Activated gamma-delta T cell treated with Interleukin-2 at 50 U/mL for 16 hours (primary cell): ENCODE measurements at regions not wholly inside any gene's neighbourhood (a gene's known extent, or its start where the extent isn't known, plus 50 kb on each side); places are given as distances from the start of the nearest gene placed in this dataset.
"Not testable (repeated sequence)": the region's sequence is repeated elsewhere in the genome, so short reads cannot be mapped to it uniquely, and the experiment has no call there.

ENCODE experiments used
- DNase-seq: peaks from one replicate; pipeline ENCODE4 v3.0.0-alpha.2; 2020

DNA sequence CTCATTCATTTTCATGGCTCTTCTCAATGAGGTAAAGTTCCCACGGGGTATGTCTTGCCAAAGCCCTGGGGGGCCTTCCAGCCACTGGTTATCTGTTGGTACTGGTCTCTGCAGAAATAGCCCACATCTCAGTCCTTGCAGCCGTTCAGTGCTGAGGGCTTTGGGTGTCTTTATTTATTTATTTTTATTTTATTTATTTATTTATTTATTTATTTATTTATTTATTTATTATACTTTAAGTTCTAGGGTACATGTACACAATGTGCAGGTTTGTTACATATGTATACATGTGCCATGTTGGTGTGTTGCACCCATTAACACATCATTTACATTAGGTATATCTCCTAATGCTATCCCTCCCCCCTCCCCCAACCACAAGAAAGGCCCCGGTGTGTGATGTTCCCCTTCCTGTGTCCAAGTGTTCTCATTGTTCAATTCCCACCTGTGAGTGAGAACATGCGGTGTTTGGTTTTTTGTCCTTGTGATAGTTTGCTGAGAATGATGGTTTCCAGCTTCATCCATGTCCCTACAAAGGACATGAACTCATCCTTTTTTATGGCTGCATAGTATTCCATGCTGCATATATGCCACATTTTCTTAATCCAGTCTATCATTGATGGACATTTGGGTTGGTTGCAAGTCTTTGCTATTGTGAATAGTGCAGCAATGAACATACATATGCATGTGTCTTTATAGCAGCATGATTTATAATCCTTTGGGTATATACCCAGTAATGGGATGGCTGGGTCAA is 308.1 kb upstream of the B3GAT1 start:
- DNase-seq, result not testable (repeated sequence)

DNA sequence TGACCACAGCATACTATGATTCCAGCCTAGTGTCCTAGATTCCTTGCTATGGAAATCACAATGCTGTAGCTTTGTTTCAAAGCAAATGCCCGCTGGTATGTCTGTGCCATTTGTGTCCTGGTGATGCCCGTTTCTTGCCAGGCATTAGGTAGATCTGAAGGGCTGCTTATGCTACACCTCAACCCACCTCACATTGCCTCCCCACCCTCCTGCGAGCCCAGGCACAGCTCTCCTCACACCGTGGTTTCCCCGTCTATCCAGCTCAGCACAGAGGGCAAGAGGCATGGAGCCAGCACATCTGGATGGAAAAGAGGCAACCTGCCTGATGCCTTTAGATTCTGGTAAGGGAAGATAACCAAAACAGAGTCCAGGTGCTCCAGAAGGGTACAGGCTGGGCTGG is 307.4 kb upstream of the B3GAT1 start:
- no peak for DNase-seq

DNA sequence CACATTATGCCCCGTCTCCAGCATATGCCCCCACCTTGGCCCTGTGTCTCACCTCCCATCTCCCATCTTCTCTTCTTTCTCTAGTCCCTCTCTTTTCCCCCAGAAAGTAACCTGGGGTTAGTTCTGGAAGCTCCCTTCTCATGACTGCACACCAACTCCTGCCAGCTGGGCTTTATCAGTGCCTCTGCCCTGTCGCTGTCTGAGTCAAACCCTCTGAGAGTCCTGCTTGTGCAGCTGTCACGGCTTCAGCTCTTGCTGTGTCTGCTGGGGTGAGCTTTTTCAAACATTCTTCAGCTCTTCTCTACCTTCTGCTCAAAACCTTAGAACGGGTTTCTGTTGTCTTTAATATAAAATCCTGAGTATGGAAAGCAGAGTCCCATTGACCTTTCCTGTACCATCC is 304.5 kb upstream of the B3GAT1 start:
- DNase-seq, result no peak

DNA sequence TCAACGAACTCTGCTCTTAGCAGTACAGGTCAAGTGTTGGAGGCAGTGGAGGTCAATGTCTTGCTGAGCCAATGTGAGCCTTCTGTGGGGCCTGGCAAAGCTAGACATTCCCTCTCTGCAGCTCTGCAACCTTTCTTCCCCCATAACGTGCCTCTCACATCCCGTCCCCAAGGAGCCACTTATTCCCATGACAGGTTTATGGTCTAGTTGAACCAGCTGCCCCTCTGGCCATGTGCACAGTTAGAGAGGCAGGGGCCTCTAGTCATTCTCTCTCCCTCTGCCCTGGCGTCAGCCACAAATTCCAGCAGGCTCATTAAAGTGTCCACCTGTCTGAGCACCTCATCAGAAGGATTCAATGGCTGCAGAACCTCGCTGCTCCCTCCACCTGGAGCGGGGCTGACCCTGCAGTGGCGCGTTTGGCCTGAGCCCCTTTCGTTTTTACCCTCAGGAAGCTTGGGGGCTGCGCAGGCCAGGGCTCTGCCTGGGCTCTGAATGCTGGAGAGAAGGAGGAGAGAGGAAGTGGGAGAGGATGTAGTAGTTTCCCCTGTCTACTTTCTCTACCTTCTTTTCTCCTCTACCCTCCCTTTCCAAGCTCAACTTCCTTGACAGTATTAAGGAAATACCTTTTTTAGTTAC is 302.1 kb upstream of the B3GAT1 start:
- no peak for DNase-seq

DNA sequence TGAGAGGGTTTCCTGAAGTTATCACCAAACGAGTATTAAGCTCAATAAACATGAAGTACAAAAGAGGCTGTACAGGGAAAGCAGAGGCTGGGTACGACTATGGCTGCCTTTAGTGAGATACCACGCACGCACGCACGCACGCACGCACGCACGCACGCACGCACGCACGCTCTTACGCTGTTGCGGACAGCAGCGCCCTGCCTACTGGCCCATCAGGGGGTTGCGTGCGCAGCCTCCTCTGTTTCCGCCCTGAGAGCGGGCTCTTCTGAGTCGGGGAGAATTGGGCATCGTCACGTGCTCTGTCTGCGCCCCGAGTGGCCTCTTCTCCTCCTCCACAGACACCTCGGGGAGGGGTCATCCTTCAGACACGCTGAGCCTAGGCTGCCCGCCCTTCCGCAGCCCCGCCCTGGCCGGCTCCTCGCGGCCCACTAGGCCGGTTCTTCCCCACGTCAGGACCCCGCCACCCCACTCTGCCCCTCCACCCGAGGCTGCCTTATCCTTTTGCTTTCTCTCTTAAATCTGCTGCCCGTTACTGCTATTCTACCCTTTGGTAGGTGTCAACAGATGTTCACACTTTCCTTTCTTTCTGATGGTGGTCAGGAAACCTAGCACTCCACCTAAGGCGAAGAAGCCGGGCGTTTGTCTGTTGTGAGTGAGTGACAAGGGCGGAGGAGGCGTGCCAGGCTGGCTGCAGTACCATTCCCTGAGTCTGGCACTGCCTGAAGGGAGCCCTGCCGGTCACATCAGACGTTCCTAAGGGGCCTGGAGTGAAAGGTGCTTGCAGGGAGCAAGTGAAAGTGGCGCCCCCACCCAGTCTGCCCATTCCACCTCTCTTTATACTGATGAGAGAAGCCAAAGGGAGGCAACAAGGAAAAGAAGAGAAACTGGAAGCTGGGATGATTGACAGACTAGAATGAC is 300.4 kb upstream of the B3GAT1 start:
- no peak for DNase-seq

DNA sequence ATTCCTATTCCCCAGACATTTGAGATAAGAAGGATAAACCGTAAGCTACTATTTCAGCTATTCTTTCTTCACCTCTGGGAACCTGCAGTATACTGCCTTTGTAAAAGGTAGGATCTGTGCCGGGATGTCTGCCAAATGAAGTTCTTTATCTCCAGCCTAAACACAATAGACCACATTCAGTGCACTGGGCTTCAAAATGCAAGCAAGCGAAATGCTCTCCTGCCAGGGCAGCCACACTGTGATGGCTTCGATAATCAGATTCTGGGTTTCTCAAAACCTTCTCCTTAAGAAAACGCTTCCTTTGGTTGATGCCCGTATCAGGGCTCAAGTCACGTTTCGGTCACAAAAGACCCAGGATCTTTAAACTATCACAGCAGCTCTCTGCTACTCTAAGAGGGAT is 299.5 kb upstream of the B3GAT1 start:
- no peak for DNase-seq

DNA sequence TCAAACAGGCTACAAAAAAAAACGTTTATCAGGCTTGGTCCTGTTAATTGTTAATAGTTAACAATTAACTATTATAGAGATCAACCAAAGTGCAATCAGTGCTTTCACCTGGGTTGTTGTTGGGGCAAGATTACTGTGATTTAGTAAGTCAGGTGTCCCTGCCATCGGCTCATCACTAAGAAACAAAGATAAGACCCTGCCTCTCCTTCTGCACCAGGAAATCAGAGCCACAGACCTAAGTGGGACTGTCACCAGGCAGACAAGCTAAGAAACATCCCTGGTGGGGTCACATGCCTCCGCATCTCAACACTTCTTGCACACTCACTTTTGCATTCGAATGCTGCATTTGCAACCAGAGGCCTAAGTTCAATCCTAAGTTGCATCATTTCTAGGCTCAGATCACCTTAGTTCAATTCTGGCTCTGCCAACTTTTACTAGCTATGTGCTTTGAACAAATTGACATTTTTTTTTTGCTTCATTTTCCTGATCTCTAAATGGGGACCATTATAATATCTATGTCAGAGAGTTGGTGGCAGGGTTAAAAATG is 298.9 kb upstream of the B3GAT1 start:
- no peak for DNase-seq

DNA sequence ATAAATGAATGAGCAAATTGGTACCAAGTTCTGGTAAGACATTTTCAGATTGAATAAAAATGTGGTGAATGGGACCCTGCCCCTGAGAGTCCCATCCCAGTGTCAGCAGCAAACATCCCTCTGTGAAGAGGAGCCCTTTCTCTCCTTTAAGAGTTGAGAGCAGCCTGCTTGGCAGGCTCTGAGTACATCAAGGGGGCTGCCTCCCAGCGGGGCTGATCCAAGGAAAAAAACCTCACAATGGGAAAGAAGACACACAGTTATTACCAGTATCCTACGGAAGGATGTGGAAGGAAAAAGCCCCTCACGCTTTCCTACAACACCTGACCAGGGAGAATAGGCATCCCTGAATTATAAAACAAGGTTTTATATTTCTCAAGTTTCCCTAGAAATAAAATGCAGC is 293.8 kb upstream of the B3GAT1 start:
- no peak for DNase-seq

DNA sequence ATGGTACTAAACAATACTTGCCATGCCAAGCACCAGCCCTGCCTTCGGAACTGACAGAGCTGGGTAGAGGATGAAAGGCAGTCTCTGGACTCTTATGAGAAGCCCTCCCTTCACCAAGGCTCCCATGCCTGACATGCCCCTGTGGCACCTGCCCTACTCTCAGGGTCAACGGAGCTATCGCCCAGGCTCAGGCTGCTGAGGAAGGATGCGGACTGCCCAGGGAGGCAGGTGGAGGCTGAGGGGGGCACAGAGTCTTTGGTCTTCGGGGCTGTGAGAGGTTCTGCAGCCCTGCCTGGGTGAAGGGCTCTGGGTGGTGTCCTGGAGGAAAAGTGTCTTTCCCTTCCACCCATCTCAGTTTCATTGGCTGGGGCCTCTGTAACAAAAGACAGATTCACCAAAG is 290.8 kb upstream of the B3GAT1 start:
- DNase-seq, result no peak

DNA sequence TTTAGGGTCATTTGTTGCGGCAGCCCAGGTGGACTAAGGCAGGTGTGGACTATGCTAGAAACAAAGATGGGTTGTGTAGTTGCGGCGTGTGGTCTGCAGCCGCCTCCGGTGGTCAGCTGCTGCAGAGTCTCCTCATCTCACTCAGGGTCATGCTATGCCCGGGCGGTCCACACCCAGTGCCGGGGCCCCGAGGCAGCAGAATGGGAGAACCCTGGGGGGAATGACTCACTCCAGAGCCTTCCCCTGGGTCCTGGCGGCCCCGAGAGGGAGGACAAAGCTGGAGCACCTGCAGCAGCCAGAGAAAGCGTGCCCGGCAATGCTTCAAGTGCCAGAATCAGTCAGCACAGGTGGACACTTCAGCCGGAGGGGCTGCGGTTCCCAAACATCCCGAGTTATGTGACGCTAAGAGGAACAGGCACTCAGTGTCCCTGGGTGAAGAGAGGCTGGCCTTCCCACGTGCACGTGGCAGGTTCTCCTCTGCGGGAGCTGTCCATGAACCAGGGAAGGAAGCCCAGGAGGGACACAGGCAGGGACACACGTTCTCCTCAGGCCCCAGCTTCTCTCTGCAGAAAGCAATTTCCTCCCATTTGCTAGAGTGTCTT is 289.6 kb upstream of the B3GAT1 start:
- DNase-seq, result no peak

DNA sequence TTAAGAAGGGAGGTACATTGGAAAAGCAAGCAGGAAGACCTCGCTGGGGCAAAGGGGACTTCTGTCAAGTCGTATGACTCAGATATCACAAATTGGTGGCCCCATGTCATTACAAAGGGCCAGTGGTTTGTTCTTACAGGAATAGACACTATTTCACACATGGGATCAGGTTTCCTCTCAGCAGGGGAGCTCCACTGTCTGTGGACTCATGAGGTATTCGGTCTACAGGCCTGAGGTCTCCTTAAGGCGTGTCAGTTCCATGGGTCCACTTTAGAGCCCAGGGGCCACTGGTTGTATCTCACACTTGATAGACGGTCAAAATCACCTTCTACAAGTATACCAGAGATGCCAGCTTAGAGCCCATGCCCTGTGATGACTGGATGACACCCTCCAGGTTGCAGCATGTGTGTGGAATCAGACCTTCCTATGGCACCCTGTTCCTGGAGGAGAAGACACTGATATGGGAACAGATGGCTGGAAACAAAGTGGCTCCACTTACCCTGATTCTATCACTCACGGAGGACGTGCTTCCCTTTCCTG is 288.1 kb upstream of the B3GAT1 start:
- DNase-seq, result no peak

DNA sequence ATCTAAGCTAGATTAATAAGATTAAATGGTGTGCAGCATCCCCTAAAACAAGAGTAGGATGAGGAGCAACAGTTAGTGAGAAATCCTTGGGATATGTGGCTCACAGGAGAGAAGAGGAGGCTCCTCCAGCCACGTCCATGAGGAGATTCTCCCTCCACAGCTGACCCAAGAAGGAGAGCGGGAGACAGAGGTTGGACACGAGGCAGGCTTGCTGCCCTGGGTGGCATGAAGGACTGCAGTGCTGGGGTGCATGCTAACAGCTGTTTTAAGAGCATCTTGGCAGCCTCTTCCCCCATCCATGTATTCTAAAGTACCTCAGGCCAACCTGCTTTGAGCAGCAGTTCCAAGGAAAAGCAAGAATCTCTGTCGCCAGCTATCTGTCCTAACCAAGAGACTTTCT is 284.4 kb upstream of the B3GAT1 start:
- DNase-seq, result no peak

DNA sequence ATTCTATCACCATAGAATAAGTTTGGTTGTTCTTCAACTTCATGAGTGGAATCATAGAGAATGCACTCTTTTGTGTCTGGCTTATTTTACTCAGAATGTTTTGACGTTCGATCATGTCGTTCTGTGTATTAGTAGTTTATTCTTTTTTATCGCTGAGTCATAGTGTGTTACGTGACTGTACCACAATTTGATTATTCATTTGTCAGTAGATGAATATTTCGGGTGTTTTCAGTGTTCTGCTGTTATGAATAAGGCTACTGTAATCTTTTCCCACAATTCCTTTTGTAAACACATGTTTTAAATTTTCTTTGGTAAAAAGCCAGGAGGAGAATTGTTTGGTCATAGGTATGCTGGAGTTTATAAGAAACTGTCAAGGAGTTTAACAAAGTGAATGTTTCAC is 279.9 kb upstream of the B3GAT1 start:
- DNase-seq, result no peak

DNA sequence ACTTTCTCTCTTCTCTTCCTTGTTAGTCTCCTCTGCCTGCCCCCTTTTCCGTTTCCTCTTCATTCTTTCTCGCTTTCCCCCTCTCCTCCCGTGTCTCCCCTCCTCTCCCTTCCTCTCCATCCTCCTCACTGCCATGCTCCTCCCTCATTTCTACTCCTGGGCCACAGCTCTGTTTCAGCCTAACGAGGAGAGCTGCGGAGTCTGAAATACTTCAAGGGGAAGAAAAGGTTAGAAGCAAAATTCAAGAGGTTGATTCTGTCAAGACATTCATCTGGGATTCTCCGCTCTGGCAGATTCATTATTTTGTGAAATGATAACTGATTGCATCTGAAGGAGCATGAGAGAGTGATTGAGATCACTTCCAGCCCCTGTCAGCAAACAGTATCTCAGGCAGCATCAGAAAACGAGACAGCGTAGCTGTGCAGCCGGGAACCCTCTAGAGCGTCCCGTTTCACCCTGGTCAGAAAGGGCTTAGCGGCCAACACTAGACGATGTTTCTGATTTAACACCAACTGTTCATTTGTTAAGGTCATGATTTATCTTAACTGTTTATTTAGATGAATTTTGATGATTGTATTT is 279.3 kb upstream of the B3GAT1 start:
- DNase-seq, result no peak

DNA sequence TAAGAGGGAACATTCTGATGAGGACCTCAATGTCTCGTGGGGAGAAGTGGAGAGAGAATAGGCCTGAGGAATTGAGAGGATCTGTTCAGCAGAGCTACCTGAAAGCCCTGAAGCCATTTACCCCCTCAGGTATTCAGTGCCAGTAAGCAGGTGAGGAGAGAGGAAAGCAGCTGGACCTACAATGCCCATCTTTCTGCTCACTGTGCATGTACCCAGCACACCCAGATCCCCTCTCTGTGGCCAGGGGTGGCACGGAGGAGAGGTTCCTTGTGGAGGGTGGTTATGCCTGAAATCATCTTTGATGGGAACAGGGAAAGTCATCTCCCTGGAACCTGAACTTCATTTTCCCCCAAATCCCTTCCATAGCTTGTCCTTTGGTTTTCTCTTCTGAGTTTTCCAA is 277.8 kb upstream of the B3GAT1 start:
- DNase-seq, result no peak

DNA sequence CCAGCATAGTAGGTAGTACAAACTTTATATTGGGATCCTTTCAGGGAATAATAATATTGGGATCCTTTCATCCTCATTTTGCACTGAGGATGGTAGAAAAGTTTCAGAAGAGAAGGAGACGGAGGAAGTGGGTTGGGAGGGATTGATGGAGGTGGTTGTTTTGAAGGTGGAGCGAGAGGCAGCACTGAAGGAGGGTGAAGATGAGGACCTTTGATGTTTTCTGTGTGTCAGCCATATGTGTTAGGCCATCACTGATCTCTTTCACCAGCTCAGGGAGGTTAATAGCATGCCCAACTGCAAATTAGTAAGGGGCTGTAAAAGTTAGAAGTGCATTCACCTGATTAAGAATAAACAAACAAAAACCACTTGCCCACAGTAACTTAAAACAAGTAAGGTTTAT is 275.5 kb upstream of the B3GAT1 start:
- DNase-seq, result no peak

DNA sequence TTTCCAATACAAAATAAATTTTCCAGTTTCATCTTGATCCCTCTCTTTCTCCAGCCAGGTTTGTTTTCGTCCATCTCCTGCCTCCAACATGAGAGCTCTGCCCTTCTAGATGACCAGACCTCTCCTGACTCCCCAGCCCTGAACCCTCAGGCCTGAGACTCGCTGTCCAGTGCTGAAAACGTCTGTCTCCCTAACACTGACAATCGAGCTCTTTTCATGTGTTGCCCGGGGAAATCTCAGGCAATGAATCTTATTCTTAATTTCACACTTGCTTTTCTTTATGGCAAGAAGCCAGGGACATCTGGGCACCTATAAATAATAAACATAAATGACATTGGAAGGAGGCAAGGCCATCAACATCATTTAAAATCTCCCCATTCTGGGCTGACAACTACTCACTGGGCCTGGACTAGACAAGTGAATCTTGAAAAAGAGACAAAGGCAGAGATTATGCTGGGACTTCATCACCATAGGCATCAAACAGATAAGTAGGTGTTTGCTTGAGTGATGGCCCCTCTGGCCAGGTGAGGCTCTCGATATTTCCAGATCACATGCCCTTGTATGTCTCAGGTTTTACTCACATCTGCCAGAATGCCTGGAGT is 274.5 kb upstream of the B3GAT1 start:
- DNase-seq, result no peak

DNA sequence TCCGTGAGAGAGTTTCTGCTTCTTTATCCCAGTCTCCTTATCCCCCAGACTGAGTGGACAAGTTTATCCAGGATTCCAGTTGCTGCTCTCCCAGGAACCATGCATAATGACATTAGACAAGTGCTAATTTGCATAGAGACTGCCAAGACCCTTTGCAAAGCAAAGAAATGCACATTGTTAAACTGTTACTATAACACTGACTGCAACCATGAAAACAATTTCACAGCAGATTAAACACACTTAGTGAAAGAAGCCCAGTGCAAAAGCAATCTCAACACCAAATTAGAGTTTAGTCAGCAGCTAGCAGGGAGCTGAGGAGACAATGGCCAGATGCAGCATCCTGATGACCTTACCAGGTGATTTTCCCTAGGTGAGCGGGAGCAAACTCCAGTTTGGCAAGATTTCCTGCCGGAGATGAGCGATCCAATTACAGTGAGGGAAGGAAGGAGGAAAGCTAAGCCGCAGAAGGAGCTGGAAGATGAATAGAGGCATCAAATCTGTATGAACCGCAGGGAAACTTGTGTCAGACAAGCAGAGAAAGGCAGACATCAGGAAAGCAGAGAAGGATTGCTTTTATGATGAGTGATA is 273.8 kb upstream of the B3GAT1 start:
- no peak for DNase-seq

DNA sequence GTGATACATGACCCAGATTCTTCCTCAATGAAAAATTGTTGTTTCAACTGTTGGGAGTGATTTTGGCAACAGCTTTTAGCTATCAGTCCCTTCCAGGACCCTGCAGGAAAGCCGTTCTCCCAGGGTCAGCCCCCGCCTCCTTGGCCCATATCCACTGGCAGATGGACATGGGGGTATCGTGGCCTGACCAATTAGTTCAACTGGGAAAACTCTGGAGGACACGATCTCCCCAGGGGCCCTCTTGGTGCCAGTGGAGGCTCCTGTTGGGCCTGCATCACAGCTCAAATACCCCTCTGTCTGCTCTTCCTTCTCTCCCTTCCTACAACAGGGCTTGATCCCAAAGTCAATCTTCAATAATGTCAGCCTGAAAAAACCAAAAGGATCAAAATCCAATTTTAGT is 272.5 kb upstream of the B3GAT1 start:
- no peak for DNase-seq

DNA sequence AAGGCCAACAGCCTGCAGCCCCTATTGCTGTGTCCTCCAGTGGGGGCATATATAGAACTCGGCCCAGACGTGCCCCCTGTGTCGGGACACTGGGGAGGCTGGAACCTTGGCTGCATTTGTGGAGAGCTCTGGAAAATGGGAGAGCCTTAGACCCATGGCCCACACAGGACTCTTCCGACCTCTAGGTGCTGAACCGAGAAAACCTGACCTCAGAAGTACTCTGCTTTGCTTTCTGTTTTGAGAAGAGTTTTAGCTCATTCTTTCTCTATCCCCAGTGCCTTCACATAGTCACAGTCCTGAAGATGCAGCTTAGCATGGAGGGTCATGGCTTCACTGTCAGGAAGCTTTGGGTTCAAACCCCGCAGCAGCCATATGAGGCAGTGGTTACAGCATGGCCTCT is 271.8 kb upstream of the B3GAT1 start:
- DNase-seq, result no peak

DNA sequence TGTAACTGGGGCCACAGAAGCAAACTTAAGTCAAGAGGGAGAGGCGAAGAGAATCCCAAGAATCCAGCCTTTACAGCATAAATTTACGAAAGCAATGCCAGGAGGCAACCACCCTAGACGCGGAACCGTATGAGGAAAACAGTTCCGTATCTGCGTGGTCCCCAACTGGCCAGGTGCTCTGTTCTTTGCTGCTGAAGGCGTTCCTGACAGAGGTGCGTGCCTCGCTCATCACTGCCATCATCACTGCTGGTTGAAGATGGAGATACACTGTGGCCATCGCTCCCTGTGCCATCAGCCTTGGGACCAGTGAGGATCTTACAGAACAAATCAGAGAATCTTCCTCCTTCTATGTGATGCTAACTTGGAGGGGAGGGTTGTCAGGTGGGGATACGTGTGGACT is 270.5 kb upstream of the B3GAT1 start:
- DNase-seq, result no peak

DNA sequence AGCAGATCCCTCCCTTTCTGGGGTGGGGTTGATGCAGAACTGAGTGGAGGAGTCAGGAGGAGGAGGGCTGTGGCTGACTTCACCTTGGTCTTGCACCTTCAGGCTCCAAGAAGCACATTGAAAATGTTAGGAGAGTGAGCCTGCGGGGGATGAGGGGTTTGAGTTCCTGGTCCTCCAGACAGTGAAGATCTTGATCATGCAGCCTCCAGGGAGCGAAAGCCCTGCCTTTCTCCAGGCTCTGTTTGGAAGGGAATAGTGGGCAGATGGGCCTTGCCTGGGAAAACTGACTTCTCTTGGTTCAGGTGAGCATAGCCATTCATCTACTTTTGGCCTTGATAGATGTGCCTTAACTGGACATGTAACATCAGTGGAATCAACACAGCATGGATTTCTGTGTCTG is 267.6 kb upstream of the B3GAT1 start:
- no peak for DNase-seq
